ENCODE measurements at regions not wholly inside any gene's neighbourhood (a gene's known extent, or its start where the extent isn't known, plus 50 kb on each side); places are given as distances from the start of the nearest gene placed in this dataset.

GRCh38 chr12:23098110-23098509 is 473.1 kb downstream of the ETNK1 start:
- no peaks in the 10 kb centered on the region for H3K27me3 ChIP-seq
- no peaks in the 10 kb centered on the region for H3K4me1 ChIP-seq
- no peak for DNase-seq (ENCODE audit: low spot score in 2 of 2)
- no peak overlapping the region for H3K27ac ChIP-seq
- no peaks in the 10 kb centered on the region for H3K36me3 ChIP-seq
- TF ChIP-seq POLR2A (IDR thresholded peaks at IDR 0.05) (no peak), POLR2AphosphoS5 (IDR thresholded peaks at IDR 0.05) (no peak), CTCF (IDR thresholded peaks at IDR 0.05) (no peak)
- H3K9me3 ChIP-seq = no peaks in the 10 kb centered on the region
- intact Hi-C loops (cut with DNase I; ENCODE audit: low total_unique reads) = no loop called here
- no peak overlapping the region for H3K4me3 ChIP-seq

- TF ChIP-seq POLR2AphosphoS5 (IDR thresholded peaks at IDR 0.05) (no peak), CTCF (IDR thresholded peaks at IDR 0.05) (no peak), POLR2A (IDR thresholded peaks at IDR 0.05) (no peak)
- Histone ChIP-seq H3K27me3 (no peaks in the 10 kb centered on the region), H3K9me3 (no peaks in the 10 kb centered on the region), H3K27ac (no peak overlapping the region), H3K4me3 (no peak overlapping the region), H3K36me3 (no peaks in the 10 kb centered on the region), H3K4me1 (no peaks in the 10 kb centered on the region)
- no peak for DNase-seq (ENCODE audit: low spot score in 2 of 2)
- intact Hi-C loops (cut with DNase I; ENCODE audit: low total_unique reads) = no loop called here
These were observed 473.5 kb downstream of the ETNK1 start for GRCh38 chr12:23098517-23098916.

- Histone ChIP-seq H3K9me3 (no peaks in the 10 kb centered on the region), H3K27me3 (no peaks in the 10 kb centered on the region), H3K4me1 (no peaks in the 10 kb centered on the region), H3K27ac (no peak overlapping the region), H3K4me3 (no peak overlapping the region), H3K36me3 (no peaks in the 10 kb centered on the region)
- DNase-seq (ENCODE audit: low spot score in 2 of 2) = no peak
- intact Hi-C loops (cut with DNase I; ENCODE audit: low total_unique reads) = no loop called here
- TF ChIP-seq POLR2A (IDR thresholded peaks at IDR 0.05) = no peak
- TF ChIP-seq POLR2AphosphoS5 (IDR thresholded peaks at IDR 0.05) = no peak
- no peak for TF ChIP-seq CTCF (IDR thresholded peaks at IDR 0.05)
These were observed 474.1 kb downstream of the ETNK1 start for GRCh38 chr12:23099104-23099503.

- H3K9me3 ChIP-seq = no peaks in the 10 kb centered on the region
- intact Hi-C loops (cut with DNase I; ENCODE audit: low total_unique reads) = loop anchor here (5.0 kb wide), 1 partner anchor 1713 kb away; no protein-coding TSS in a partner anchor
- DNase-seq (ENCODE audit: low spot score in 2 of 2) = no peak
- no peak for TF ChIP-seq CTCF (IDR thresholded peaks at IDR 0.05)
- no peak for TF ChIP-seq POLR2AphosphoS5 (IDR thresholded peaks at IDR 0.05)
- no peak for TF ChIP-seq POLR2A (IDR thresholded peaks at IDR 0.05)
- H3K27ac ChIP-seq = no peak overlapping the region
- no peaks in the 10 kb centered on the region for H3K36me3 ChIP-seq
- H3K4me1 ChIP-seq = no peaks in the 10 kb centered on the region
- H3K27me3 ChIP-seq = no peaks in the 10 kb centered on the region
- H3K4me3 ChIP-seq = no peak overlapping the region
These were observed 474.6 kb downstream of the ETNK1 start for GRCh38 chr12:23099604-23100003.

GRCh38 chr12:23108957-23109356 is 484.0 kb downstream of the ETNK1 start:
- H3K27me3 ChIP-seq = no peaks in the 10 kb centered on the region
- H3K4me3 ChIP-seq = no peak overlapping the region
- no peak for DNase-seq (ENCODE audit: low spot score in 2 of 2)
- intact Hi-C loops (cut with DNase I; ENCODE audit: low total_unique reads) = no loop called here
- no peak overlapping the region for H3K27ac ChIP-seq
- TF ChIP-seq CTCF (IDR thresholded peaks at IDR 0.05) (no peak), POLR2A (IDR thresholded peaks at IDR 0.05) (no peak)
- H3K4me1 ChIP-seq = no peaks in the 10 kb centered on the region
- no peaks in the 10 kb centered on the region for H3K9me3 ChIP-seq
- H3K36me3 ChIP-seq = no peaks in the 10 kb centered on the region

Measured in breast epithelium (tissue), 4 donors.